Nucleus accumbens (tissue), 56 donors: ENCODE measurements at regions not wholly inside any gene's neighbourhood (a gene's known extent, or its start where the extent isn't known, plus 50 kb on each side); places are given as distances from the start of the nearest gene placed in this dataset.

Source experiments
- DNase-seq, 56 donors: peaks; one replicate each; lab custom pipeline; 2025; lab: John Stamatoyannopoulos, UW

GRCh38 chr5:168005936-168006335, 285.5 kb upstream of the WWC1 start:
- DNase-seq = no peak

GRCh38 chr5:168006456-168007130, 284.9 kb upstream of the WWC1 start:
- peak in 5 of 56 donors; percentile 5 to 23 (median 15) for DNase-seq

GRCh38 chr5:168007286-168007685, 284.2 kb upstream of the WWC1 start:
- no peak for DNase-seq

GRCh38 chr5:168008555-168008954, 282.9 kb upstream of the WWC1 start:
- no peak for DNase-seq

GRCh38 chr5:168011096-168011495, 280.3 kb upstream of the WWC1 start:
- no peak for DNase-seq

- DNase-seq = no peak
Measured at GRCh38 chr5:168012006-168012405, 279.4 kb upstream of the WWC1 start.

- no peak for DNase-seq
Measured at GRCh38 chr5:168013546-168013945, 277.9 kb upstream of the WWC1 start.

- no peak for DNase-seq
Measured at GRCh38 chr5:168014433-168015123, 276.9 kb upstream of the WWC1 start.

- no peak for DNase-seq
Measured at GRCh38 chr5:168015506-168015905, 275.9 kb upstream of the WWC1 start.

- DNase-seq = no peak
Measured at GRCh38 chr5:168017313-168017712, 274.1 kb upstream of the WWC1 start.

- DNase-seq = peak in 1 of 56 donors; percentile 5
Measured at GRCh38 chr5:168019143-168019542, 272.3 kb upstream of the WWC1 start.

- peak in 1 of 56 donors; percentile 10 for DNase-seq
Measured at GRCh38 chr5:168020542-168021294, 270.7 kb upstream of the WWC1 start.

GRCh38 chr5:168022446-168023169, 268.8 kb upstream of the WWC1 start:
- no peak for DNase-seq

- DNase-seq = peak in 51 of 56 donors; percentile 4 to 77 (median 42)
Measured at GRCh38 chr5:168023191-168023590, 268.3 kb upstream of the WWC1 start.

GRCh38 chr5:168024306-168024705, 267.1 kb upstream of the WWC1 start:
- no peak for DNase-seq

- no peak for DNase-seq
Measured at GRCh38 chr5:168027007-168027406, 264.4 kb upstream of the WWC1 start.

GRCh38 chr5:168030912-168031311, 260.5 kb upstream of the WWC1 start:
- DNase-seq = no peak

- no peak for DNase-seq
Measured at GRCh38 chr5:168031614-168032013, 259.8 kb upstream of the WWC1 start.

- DNase-seq = no peak
Measured at GRCh38 chr5:168039039-168039438, 252.4 kb upstream of the WWC1 start.

GRCh38 chr5:168039566-168040248, 251.7 kb upstream of the WWC1 start:
- DNase-seq = peak in 1 of 56 donors; percentile 4
